Thyroid gland (tissue), 4 donors: ENCODE measurements at regions not wholly inside any gene's neighbourhood (a gene's known extent, or its start where the extent isn't known, plus 50 kb on each side); places are given as distances from the start of the nearest gene placed in this dataset.

ENCODE experiments used
- POLR2A ChIP-seq, 2 donors: fragments of 450-650 bp; IDR thresholded peaks; one replicate each; pipeline ENCODE4 v1.6.1; 2017; ENCODE audit warnings: antibody characterized with exemption in 2 of 2, mild to moderate bottlenecking in 2 of 2, moderate library complexity in 1 of 2
- TF ChIP-seq, protein P1 (sequence below), 6 experiments: fragments of 200-600 bp in 3 of 6; fragments of 450-650 bp in 3 of 6; sonication (generic) in 3 of 6; IDR thresholded peaks; one replicate each; pipeline ENCODE4 v1.5.1; 2016 to 2019; ENCODE audit warnings: antibody characterized with exemption in 6 of 6, mild to moderate bottlenecking in 2 of 6, inconsistent platforms in 1 of 6, moderate library complexity in 1 of 6

DNA sequence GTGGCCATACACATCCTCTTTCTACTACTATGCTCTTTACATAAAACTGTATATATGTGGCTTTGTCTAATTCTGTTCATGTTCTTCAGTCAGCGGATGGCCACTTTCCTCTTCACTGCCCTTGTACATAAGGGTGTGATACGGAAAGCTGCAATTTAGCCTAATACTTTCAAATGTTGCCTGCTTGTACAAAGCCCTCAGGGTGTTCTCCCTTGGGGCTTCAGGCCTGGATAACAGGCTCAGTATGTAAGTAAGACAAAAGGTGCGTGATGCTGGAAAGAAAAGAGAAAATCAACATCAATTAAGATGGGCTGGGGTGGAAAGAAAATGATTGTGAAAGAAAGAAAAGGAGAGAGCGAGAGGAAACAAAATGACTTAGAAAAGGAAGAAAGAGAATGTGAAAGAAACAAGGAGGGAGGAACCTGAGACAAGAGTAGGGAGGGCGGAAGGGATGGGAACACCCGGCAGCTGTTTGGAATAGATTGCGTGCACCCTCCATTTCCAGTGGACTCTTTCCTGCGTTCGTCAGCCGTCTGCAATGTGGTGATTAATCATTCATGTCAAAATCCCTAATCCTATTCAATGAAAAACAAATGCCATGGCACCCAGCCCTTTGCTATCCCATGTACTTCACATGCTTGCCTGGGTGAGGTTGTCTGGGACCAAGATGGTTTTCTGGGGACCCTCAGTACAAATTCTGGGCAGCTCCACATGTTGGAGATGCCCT is 553.6 kb downstream of the NUF2 start:
- TF ChIP-seq, protein P1, sequence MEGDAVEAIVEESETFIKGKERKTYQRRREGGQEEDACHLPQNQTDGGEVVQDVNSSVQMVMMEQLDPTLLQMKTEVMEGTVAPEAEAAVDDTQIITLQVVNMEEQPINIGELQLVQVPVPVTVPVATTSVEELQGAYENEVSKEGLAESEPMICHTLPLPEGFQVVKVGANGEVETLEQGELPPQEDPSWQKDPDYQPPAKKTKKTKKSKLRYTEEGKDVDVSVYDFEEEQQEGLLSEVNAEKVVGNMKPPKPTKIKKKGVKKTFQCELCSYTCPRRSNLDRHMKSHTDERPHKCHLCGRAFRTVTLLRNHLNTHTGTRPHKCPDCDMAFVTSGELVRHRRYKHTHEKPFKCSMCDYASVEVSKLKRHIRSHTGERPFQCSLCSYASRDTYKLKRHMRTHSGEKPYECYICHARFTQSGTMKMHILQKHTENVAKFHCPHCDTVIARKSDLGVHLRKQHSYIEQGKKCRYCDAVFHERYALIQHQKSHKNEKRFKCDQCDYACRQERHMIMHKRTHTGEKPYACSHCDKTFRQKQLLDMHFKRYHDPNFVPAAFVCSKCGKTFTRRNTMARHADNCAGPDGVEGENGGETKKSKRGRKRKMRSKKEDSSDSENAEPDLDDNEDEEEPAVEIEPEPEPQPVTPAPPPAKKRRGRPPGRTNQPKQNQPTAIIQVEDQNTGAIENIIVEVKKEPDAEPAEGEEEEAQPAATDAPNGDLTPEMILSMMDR (IDR thresholded peaks at IDR 0.05) = no peak
- no peak for TF ChIP-seq POLR2A (IDR thresholded peaks at IDR 0.05)
